ENCODE measurements at regions not wholly inside any gene's neighbourhood (a gene's known extent, or its start where the extent isn't known, plus 50 kb on each side); places are given as distances from the start of the nearest gene placed in this dataset.

DNA sequence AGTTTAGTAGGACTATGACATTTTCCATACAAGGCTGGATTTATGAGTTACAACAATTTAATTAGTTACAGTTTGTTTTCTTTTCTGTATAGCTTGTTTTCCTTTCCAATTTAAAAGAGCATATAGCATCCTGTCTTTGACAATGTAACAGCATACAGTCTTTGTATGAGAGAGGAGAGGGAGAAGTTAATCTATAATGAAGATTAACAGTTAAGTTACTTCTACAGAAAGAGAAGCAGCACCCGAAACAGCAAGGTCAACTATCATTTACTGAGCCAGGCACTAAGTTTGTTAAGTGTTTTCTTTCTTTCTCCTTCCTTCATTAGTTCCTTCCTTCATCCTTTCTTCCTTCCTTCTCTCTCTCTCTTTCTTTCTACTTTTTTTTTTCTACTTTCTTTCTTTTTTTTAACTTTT lies 52.3 kb upstream of the RAB4A start:
- no peak overlapping the region for H3K4me3 ChIP-seq (replicated peaks; ENCODE audit: low read depth, low read length)
- TF ChIP-seq, protein P1, sequence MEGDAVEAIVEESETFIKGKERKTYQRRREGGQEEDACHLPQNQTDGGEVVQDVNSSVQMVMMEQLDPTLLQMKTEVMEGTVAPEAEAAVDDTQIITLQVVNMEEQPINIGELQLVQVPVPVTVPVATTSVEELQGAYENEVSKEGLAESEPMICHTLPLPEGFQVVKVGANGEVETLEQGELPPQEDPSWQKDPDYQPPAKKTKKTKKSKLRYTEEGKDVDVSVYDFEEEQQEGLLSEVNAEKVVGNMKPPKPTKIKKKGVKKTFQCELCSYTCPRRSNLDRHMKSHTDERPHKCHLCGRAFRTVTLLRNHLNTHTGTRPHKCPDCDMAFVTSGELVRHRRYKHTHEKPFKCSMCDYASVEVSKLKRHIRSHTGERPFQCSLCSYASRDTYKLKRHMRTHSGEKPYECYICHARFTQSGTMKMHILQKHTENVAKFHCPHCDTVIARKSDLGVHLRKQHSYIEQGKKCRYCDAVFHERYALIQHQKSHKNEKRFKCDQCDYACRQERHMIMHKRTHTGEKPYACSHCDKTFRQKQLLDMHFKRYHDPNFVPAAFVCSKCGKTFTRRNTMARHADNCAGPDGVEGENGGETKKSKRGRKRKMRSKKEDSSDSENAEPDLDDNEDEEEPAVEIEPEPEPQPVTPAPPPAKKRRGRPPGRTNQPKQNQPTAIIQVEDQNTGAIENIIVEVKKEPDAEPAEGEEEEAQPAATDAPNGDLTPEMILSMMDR (IDR thresholded peaks at IDR 0.05; ENCODE audit: low read depth, low read length, missing control alignments) = no peak
- no peak for DNase-seq (ENCODE audit: extremely low read depth, low read depth)

DNA sequence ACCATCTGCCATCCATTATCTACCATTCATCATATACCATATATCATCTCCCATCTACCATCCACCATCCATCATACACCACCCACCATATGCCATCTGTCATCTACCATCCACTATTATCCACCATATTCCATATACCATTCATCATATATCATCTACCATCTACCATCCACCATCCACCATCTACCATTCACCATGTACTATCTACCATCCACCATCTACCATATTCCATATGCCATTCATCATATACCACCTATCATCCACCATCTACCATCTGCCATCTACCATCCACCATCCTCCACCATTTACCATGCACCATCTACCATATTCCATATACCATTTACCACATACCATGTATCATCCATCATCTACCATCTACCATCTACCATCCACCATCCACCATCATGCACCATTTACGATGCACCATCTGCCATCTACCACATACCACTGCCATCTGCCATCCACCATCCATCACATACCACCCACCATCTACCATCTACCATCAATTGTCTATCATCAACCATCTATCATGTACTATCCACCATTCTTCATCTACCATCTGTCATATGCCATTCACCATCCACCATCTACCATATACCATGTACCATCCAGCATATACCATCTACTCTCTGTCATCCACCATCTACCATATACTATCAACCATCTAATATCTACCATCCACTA lies 50.6 kb upstream of the RAB4A start:
- H3K4me3 ChIP-seq (replicated peaks; ENCODE audit: low read depth, low read length) = no peak overlapping the region
- TF ChIP-seq, protein P1 (IDR thresholded peaks at IDR 0.05; ENCODE audit: low read depth, low read length, missing control alignments) = no peak

DNA sequence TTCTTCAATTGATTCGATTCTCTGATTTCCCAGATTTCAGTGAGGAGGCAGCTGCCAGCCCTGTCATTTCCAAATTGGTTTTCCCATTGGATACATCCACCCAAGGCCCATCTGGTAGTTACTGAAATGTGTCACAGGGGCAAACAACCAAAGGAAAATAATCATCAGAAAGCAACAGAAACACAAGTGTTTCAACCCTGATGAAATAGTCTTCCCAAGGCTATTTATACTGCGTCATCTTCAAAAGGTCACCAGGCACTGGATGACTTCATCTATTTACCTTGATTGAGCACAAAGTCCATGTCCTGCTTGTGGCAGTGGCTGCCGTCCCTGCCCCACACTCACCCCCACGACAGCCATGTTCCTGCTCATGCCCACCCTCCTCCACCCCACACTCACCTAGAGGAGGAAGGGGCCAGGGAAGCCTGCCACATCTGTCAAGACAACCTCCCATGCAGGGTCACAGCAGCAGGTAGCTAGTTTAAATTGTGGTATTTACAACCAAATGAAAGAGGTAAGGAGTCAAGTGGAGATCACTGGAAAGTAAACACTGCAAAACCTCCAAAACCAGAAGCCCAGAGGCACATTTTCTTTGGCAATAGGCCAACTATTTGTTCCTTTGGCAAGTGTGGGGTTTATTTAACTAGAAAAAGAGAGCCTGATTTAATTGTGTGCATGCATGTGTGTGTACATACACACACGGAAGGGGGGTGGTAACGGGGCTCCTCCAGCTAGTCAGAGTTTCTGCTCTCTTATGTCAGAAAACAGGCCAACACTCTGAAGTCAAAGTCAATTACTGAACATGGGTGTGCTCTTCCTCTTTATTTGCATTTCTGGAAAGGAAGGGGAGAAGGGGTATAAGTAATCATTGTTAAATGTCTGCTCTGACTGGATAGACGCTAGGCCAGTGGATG lies 49.5 kb upstream of the RAB4A start:
- no peak overlapping the region for H3K4me3 ChIP-seq (replicated peaks; ENCODE audit: low read depth, low read length)
- TF ChIP-seq, protein P1 (IDR thresholded peaks at IDR 0.05; ENCODE audit: low read depth, low read length, missing control alignments) = no peak
- DNase-seq (ENCODE audit: extremely low read depth, low read depth) = no peak

More for the DNA sequence above, 50.6 kb upstream of the RAB4A start:
- DNase-seq (ENCODE audit: extremely low read depth, low read depth) = no peak

All from HFF-Myc (cell line).